ENCODE measurements at regions not wholly inside any gene's neighbourhood (a gene's known extent, or its start where the extent isn't known, plus 50 kb on each side); places are given as distances from the start of the nearest gene placed in this dataset.
A peak's percentile ranks its signal among the peaks of the same experiment; 100 is the strongest.

DNA sequence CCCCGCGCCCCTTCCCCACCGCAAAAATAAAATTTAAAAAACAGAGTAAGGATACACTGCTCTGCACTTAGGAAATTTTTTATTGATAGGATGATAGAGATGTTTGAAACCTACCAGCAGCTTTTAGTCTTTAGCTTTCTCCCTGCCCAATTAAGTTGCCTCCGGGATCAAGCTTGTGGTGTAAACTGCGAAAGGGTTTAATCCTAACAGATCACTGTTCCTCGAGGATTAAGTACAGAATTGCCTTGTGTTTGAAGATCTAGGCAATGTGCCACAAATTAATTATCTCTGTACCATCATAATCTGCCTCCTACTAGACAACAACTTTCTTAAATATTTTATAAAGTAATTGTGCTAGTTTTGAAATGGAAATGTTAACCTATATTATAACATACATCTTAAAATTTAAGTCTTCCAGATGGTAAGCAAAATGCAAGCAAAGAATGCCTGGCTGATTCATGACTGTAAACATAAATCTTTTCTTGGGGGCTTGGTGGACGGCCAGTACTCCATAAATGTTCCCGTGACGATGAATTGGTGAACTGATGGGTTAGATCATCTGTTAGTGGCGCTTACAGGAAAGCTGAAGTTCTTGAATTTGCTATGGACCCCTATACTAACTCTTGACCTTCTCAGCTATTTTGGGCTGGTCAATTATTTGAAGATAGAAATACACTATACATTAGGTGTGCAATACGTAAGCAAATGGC, 58.0 kb upstream of the ARHGAP18 start:
- Histone ChIP-seq H3K9me3 (ENCODE audit: low read length) (no peaks in the 10 kb centered on the region), H3K4me2 (ENCODE audit: low read depth, low read length) (no peak overlapping the region), H3K4me3 (replicated peaks in 1 of 3; ENCODE audit: insufficient read depth in 1 of 3, low read depth in 2 of 3, low read length in 3 of 3) (no peak overlapping the region), H3K9ac (ENCODE audit: insufficient read depth, low read depth, low read length) (no peak overlapping the region), H3K27me3 (ENCODE audit: control insufficient read depth in 1 of 2, insufficient read depth in 2 of 2, low read length in 2 of 2) (peaks cover 8 to 42% of the 10 kb centered on the region in 2 experiments; a peak in 4 of 5 replicates), H3K79me2 (ENCODE audit: insufficient read depth, low read length) (no peaks in the 10 kb centered on the region), H3K4me1 (ENCODE audit: insufficient read depth, low read length) (peaks cover 9% of the 10 kb centered on the region), H2AFZ (ENCODE audit: low read length) (no peak overlapping the region), H3K27ac (ENCODE audit: extremely low read length, insufficient read depth, low read length) (no peak overlapping the region), H3K36me3 (replicated peaks in 1 of 2; ENCODE audit: control insufficient read depth in 1 of 2, insufficient read depth in 2 of 2, low read length in 2 of 2) (no peaks in the 10 kb centered on the region), H4K20me1 (ENCODE audit: insufficient read depth, low read length) (no peaks in the 10 kb centered on the region)
- DNase-seq (ENCODE audit: low spot score) (no peak), ATAC-seq (no peak), FAIRE-seq (no peak)
- in situ Hi-C loops (cut with HindIII; ENCODE audit: extremely low pct_ligation_motif_present, low pct_unique_long_range_greater_than_20kb) (no loop called here), intact Hi-C loops (cut with micrococcal nuclease; ENCODE audit: unreplicated experiment) (no loop called here)
- POLR2A ChIA-PET: no interaction called here
- BruUV-seq (replicated peaks): no TSS peak
- TF ChIP-seq, protein P1, sequence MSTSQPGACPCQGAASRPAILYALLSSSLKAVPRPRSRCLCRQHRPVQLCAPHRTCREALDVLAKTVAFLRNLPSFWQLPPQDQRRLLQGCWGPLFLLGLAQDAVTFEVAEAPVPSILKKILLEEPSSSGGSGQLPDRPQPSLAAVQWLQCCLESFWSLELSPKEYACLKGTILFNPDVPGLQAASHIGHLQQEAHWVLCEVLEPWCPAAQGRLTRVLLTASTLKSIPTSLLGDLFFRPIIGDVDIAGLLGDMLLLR (CRISPR knock-in tag; IDR thresholded peaks at IDR 0.05): no peak
- TF ChIP-seq MLLT10 (CRISPR knock-in tag; IDR thresholded peaks at IDR 0.05) (no peak), MATR3 (CRISPR knock-in tag; IDR thresholded peaks at IDR 0.05) (no peak), RELA (CRISPR knock-in tag; IDR thresholded peaks at IDR 0.05) (no peak)
- 47% methylated on average over 11 of the region's 11 CpGs for WGBS (ENCODE audit: low lambda C conversion rate)
- CTCF ChIA-PET (ENCODE audit: low intra/inter-chr PET ratio, low total read pairs): no interaction called here

DNA sequence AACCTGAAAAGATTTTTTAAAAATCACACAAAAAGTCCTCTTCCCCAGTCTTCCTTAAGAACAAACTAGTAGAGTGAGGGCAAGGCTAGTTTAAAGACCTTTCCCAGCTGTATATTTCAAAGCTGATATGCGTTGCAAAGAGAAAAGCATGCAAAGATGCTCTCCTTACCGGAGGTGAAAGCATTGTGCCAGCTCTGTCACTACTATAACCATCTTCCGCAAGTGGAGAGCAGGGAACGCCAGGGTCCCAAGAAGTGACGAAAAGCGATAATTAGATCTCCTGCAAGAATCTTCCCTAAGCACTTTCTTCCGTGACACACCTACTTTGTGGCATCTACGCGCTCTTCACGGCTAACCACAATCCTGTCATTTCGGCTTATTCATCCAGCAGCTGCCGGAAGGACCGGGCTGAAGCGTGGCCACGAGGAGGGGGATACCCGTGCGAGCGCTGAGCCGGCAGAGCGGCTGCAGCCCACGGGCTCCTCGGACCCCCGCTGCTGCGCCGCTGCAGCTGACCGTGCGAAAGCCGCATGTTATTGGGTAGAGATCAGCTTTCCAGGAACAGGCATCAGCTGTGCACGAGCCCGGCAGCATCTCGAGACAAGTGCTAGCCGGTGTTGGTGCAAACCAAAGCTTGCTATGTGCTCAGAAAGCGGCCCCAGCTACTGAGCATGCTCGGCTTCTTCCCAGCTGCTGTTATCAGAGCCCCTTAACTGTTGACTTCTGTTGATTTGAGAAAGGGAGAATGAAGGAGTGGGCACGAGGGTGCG, 57.2 kb upstream of the ARHGAP18 start:
- Histone ChIP-seq H3K4me2 (ENCODE audit: low read depth, low read length) (peak overlapping the region; percentile 67), H3K79me2 (ENCODE audit: insufficient read depth, low read length) (no peaks in the 10 kb centered on the region), H2AFZ (ENCODE audit: low read length) (no peak overlapping the region), H3K9me3 (ENCODE audit: low read length) (no peaks in the 10 kb centered on the region), H3K27ac (ENCODE audit: extremely low read length, insufficient read depth, low read length) (no peak overlapping the region), H3K27me3 (ENCODE audit: control insufficient read depth in 1 of 2, insufficient read depth in 2 of 2, low read length in 2 of 2) (peaks cover 8 to 42% of the 10 kb centered on the region in 2 experiments; a peak in 4 of 5 replicates), H3K36me3 (replicated peaks in 1 of 2; ENCODE audit: control insufficient read depth in 1 of 2, insufficient read depth in 2 of 2, low read length in 2 of 2) (no peaks in the 10 kb centered on the region), H3K4me3 (replicated peaks in 1 of 3; ENCODE audit: insufficient read depth in 1 of 3, low read depth in 2 of 3, low read length in 3 of 3) (peak overlapping the region in 2 of 3 experiments; percentile 5 to 47; a peak in 3 of 6 replicates), H4K20me1 (ENCODE audit: insufficient read depth, low read length) (no peaks in the 10 kb centered on the region), H3K4me1 (ENCODE audit: insufficient read depth, low read length) (peaks cover 9% of the 10 kb centered on the region), H3K9ac (ENCODE audit: insufficient read depth, low read depth, low read length) (no peak overlapping the region)
- ATAC-seq (peak; percentile 80), FAIRE-seq (no peak), DNase-seq (ENCODE audit: low spot score) (no peak)
- BruUV-seq (replicated peaks): no TSS peak
- in situ Hi-C loops (cut with HindIII; ENCODE audit: extremely low pct_ligation_motif_present, low pct_unique_long_range_greater_than_20kb) (no loop called here), intact Hi-C loops (cut with micrococcal nuclease; ENCODE audit: unreplicated experiment) (no loop called here)
- ChIA-PET CTCF (ENCODE audit: low intra/inter-chr PET ratio, low total read pairs) (no interaction called here), POLR2A (no interaction called here)
- 7% methylated on average over 24 of the region's 36 CpGs for WGBS (ENCODE audit: low lambda C conversion rate)
- TF ChIP-seq GATAD1 (CRISPR knock-in tag; IDR thresholded peaks at IDR 0.05): no peak
- TF ChIP-seq, protein P2, sequence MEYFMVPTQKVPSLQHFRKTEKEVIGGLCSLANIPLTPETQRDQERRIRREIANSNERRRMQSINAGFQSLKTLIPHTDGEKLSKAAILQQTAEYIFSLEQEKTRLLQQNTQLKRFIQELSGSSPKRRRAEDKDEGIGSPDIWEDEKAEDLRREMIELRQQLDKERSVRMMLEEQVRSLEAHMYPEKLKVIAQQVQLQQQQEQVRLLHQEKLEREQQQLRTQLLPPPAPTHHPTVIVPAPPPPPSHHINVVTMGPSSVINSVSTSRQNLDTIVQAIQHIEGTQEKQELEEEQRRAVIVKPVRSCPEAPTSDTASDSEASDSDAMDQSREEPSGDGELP (IDR thresholded peaks at IDR 0.05; ENCODE audit: borderline replicate concordance, low read depth): peak; percentile 42; the same call in 1 of the 2 replicates
- TF ChIP-seq BCL6 (CRISPR knock-in tag; IDR thresholded peaks at IDR 0.05): peak; percentile 96
- no peak for TF ChIP-seq FOXC1 (CRISPR knock-in tag; IDR thresholded peaks at IDR 0.05; ENCODE audit: borderline replicate concordance)
- no peak for TF ChIP-seq PAF1 (CRISPR knock-in tag; IDR thresholded peaks at IDR 0.05)
- 0 out of 2 replicates have a peak, but pooled peaks have one; percentile 39 for TF ChIP-seq BHLHE40 (IDR thresholded peaks at IDR 0.05; ENCODE audit: low read length)
- TF ChIP-seq, protein P3, sequence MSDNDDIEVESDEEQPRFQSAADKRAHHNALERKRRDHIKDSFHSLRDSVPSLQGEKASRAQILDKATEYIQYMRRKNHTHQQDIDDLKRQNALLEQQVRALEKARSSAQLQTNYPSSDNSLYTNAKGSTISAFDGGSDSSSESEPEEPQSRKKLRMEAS (IDR thresholded peaks at IDR 0.05): peak; percentile 17; the same call in 1 of the 2 replicates
- TF ChIP-seq ZFP1 (CRISPR knock-in tag; IDR thresholded peaks at IDR 0.05): no peak
- TF ChIP-seq ZNF891 (CRISPR knock-in tag; IDR thresholded peaks at IDR 0.05): 0 out of 2 replicates have a peak, but pooled peaks have one; percentile 24
- peak; percentile 98 for TF ChIP-seq EZH2 (conservative IDR thresholded peaks at IDR 0.05; ENCODE audit: low read depth, low read length)
- 0 out of 2 replicates have a peak, but pooled peaks have one; percentile 34 for TF ChIP-seq ZNF224 (CRISPR knock-in tag; IDR thresholded peaks at IDR 0.05)
- no peak for TF ChIP-seq ZNF335 (CRISPR knock-in tag; IDR thresholded peaks at IDR 0.05)
- 0 out of 2 replicates have a peak, but pooled peaks have one; percentile 25 for TF ChIP-seq ZNF501 (CRISPR knock-in tag; IDR thresholded peaks at IDR 0.05)

Measured in HepG2 (cell line).